ENCODE measurements at regions not wholly inside any gene's neighbourhood (a gene's known extent, or its start where the extent isn't known, plus 50 kb on each side); places are given as distances from the start of the nearest gene placed in this dataset.
A peak's percentile ranks its signal among the peaks of the same experiment; 100 is the strongest.

DNA sequence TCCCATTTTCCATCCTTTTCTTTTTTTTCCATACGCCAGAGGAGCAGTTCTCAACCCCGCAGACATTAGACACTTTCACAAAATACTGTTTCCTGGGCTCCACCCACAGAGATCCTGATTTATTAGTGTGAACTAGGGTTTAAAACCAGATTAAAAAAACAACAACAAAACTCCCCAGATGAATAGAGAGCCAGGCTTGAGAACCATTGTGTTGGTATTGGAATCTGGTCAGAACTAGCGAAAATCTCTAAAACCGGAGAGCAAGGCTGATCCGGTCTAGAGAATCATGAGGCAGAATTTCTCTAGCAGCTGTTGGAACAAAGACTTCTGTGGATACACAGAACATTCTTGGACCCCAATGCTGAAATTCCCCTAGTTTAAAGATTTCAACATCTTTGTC, 173.0 kb downstream of the PCSK1 start:
- ATAC-seq (no peak), DNase-seq (no peak)
- Histone ChIP-seq H3K36me3 (no peaks in the 10 kb centered on the region), H3K27me3 (no peaks in the 10 kb centered on the region), H3K4me1 (no peaks in the 10 kb centered on the region), H3K9me3 (no peaks in the 10 kb centered on the region), H3K27ac (no peak overlapping the region), H3K4me3 (no peak overlapping the region)
- intact Hi-C loops (cut with DNase I): no loop called here
- TF ChIP-seq, protein P1, sequence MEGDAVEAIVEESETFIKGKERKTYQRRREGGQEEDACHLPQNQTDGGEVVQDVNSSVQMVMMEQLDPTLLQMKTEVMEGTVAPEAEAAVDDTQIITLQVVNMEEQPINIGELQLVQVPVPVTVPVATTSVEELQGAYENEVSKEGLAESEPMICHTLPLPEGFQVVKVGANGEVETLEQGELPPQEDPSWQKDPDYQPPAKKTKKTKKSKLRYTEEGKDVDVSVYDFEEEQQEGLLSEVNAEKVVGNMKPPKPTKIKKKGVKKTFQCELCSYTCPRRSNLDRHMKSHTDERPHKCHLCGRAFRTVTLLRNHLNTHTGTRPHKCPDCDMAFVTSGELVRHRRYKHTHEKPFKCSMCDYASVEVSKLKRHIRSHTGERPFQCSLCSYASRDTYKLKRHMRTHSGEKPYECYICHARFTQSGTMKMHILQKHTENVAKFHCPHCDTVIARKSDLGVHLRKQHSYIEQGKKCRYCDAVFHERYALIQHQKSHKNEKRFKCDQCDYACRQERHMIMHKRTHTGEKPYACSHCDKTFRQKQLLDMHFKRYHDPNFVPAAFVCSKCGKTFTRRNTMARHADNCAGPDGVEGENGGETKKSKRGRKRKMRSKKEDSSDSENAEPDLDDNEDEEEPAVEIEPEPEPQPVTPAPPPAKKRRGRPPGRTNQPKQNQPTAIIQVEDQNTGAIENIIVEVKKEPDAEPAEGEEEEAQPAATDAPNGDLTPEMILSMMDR (IDR thresholded peaks at IDR 0.05): no peak

DNA sequence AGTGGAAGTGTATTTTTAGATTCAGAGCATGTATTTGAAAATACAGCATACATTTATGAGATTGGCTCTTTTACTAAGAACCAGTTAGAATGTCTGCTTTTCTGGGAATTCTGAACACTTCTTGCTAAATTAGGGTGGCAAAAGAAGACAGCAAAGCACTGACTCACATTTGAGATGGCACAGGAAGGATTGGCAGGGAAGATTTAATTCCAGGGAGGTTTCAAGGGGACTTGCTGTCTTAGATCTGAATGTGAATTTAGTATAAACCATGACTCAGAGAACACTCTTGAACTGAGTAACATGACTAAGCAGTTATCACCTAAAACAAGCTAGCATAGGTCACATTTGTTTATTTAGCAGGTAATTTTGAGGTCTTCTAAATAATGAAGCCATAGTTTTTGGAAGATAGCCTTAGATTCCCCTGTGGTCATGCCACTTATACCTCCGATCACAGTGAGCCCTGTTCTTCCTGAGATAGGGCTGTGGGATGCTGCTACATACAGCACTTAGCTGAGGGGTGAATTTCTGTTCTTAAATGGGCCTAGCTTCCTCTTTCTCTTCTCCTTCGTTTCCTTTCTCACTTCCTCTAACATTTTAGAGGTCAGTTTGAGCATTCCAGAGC, 173.8 kb downstream of the PCSK1 start:
- no peaks in the 10 kb centered on the region for H3K9me3 ChIP-seq
- intact Hi-C loops (cut with DNase I): no loop called here
- TF ChIP-seq, protein P1 (IDR thresholded peaks at IDR 0.05): no peak
- DNase-seq (no peak), ATAC-seq (peak; percentile 47)
- no peaks in the 10 kb centered on the region for H3K4me1 ChIP-seq
- H3K4me3 ChIP-seq: no peak overlapping the region
- no peaks in the 10 kb centered on the region for H3K27me3 ChIP-seq
- H3K36me3 ChIP-seq: no peaks in the 10 kb centered on the region
- H3K27ac ChIP-seq: no peak overlapping the region

DNA sequence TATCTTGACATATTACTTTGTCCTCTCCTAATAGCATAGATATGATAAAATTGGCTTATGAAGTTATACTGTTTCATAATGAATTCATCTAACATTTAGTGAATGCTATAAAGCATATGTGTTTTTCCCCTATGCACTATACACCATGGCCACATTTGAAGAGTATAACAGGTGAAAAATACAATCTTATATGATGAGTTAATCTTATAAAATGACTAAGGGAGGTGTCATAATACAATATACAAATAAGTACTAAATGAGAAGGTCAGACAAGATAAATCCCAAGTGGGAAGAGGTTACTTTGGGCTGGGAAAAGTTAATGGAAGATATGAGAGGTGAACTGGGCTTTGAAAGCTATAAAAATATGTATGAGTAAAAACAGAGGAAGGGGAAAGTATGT, 174.4 kb downstream of the PCSK1 start:
- intact Hi-C loops (cut with DNase I): no loop called here
- DNase-seq (no peak), ATAC-seq (no peak)
- TF ChIP-seq, protein P1 (IDR thresholded peaks at IDR 0.05): no peak
- Histone ChIP-seq H3K27ac (no peak overlapping the region), H3K27me3 (no peaks in the 10 kb centered on the region), H3K36me3 (no peaks in the 10 kb centered on the region), H3K9me3 (no peaks in the 10 kb centered on the region), H3K4me3 (no peak overlapping the region), H3K4me1 (no peaks in the 10 kb centered on the region)

GRCh38 chr5:96257904-96258303, 175.1 kb downstream of the PCSK1 start:
- Histone ChIP-seq H3K27ac (no peak overlapping the region), H3K4me1 (no peaks in the 10 kb centered on the region), H3K4me3 (no peak overlapping the region), H3K9me3 (no peaks in the 10 kb centered on the region), H3K36me3 (no peaks in the 10 kb centered on the region), H3K27me3 (no peaks in the 10 kb centered on the region)
- no peak for ATAC-seq
- TF ChIP-seq, protein P1 (IDR thresholded peaks at IDR 0.05): no peak
- no peak for DNase-seq
- intact Hi-C loops (cut with DNase I): no loop called here

DNA sequence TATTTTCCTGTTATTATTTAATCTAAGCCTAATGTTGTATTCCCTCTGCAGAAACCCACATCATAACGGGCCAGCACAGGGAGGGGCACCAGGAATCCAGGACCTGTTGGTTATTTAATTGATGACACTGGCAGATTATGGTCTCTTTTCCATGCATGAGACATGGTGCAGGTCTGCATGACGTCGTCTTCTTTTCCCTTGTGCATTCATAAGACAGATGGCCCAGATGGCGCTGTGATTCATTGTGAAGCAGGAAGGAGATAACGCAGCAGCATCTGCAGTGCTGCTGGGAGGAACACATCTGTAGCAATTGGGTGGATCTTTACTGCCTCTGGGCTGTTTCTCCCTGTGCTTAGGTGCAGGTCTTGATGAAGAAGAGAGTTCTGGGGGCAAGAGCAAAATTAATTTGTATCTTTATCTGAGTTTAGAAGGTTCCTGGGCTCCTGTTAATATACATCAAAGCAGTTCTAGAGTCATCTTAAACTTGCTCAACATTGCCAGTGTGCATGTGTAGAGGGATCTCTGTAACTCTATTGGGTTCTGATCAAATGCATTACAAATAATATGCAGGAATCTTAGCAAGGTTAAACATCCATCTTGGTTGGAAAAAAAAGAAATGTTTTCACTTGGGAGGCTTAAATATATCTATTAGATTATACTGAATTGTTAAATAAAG, 176.1 kb downstream of the PCSK1 start:
- Histone ChIP-seq H3K4me1 (no peaks in the 10 kb centered on the region), H3K27ac (no peak overlapping the region), H3K9me3 (no peaks in the 10 kb centered on the region), H3K27me3 (no peaks in the 10 kb centered on the region), H3K36me3 (no peaks in the 10 kb centered on the region), H3K4me3 (no peak overlapping the region)
- DNase-seq (no peak), ATAC-seq (no peak)
- TF ChIP-seq, protein P1 (IDR thresholded peaks at IDR 0.05): no peak
- intact Hi-C loops (cut with DNase I): no loop called here

Data from upper lobe of right lung (tissue), 1 donor.